ENCODE measurements at regions not wholly inside any gene's neighbourhood (a gene's known extent, or its start where the extent isn't known, plus 50 kb on each side); places are given as distances from the start of the nearest gene placed in this dataset.

DNA sequence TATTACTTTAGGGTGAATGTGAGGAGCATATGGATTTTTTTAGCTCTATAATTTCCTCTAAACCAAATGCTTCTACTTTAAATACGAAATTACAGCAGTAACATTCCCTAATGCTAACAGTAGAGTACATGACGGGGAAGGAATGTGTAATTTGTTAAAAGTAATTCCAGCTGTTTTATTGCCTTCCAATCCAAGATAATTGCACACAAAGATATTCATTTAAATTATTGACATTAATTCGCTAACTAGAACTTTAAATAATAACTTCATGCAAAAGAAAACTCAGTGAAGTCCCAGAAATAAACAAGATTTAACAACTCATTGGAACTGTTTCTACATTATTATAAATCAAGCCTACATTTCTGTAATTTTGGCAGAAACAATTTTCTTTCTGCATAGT is 261.4 kb upstream of the CFAP20DC start:
- no peak for TF ChIP-seq POLR2A (IDR thresholded peaks at IDR 0.05)
- TF ChIP-seq, protein P1, sequence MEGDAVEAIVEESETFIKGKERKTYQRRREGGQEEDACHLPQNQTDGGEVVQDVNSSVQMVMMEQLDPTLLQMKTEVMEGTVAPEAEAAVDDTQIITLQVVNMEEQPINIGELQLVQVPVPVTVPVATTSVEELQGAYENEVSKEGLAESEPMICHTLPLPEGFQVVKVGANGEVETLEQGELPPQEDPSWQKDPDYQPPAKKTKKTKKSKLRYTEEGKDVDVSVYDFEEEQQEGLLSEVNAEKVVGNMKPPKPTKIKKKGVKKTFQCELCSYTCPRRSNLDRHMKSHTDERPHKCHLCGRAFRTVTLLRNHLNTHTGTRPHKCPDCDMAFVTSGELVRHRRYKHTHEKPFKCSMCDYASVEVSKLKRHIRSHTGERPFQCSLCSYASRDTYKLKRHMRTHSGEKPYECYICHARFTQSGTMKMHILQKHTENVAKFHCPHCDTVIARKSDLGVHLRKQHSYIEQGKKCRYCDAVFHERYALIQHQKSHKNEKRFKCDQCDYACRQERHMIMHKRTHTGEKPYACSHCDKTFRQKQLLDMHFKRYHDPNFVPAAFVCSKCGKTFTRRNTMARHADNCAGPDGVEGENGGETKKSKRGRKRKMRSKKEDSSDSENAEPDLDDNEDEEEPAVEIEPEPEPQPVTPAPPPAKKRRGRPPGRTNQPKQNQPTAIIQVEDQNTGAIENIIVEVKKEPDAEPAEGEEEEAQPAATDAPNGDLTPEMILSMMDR (IDR thresholded peaks at IDR 0.05 in 4 of 5, conservative IDR thresholded peaks at IDR 0.05 in 1 of 5), result no peak

All from gastrocnemius medialis (tissue), 4 donors.